NCI-H774 (cell line): ENCODE measurements at regions not wholly inside any gene's neighbourhood (a gene's known extent, or its start where the extent isn't known, plus 50 kb on each side); places are given as distances from the start of the nearest gene placed in this dataset.
A peak's percentile ranks its signal among the peaks of the same experiment; 100 is the strongest.
"Not testable (repeated sequence)": the region's sequence is repeated elsewhere in the genome, so short reads cannot be mapped to it uniquely, and the experiment has no call there.

Experiments
- DNase-seq: peaks from one replicate; lab custom pipeline; 2025; lab: John Stamatoyannopoulos, UW

DNA sequence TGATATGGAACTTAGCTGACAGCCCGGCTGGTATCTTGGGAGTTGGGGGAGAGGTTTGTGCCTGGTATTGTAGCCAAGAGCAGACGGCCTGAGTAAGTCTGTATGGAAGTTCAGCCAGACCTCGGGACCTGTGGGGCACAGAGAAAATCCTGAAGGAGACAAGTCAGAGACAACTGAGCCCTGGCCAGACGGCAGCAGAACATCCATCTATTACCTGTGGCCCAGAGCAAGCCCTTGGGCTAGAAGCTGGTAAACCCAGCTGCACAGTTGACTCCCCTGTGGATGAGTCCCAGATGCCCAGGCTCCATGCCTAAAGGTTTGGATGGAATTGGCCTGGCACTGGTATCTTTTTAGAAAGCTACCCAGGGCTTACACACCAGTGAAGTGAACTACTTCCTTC, 70.4 kb upstream of the DLG1 start:
- no peak for DNase-seq

DNA sequence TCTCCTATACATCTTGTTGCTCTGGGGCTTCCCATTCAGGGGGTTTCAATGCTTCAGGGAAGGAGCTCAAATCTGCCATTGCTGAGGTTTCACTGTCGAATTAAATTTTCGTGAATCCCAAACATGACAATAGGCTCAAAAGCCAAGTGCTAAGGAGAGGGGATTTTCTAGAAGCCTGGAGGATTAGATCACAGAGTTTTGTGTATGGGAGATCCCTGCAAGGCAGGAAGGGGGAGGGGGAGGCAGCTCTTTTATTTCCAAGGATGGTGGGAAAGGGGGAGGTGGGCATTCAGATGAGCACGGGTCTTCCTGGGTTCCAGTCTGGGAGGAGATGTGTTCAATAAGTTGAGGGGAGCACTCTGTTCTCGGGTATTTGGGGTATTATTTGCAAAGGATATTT, 69.9 kb upstream of the DLG1 start:
- no peak for DNase-seq

DNA sequence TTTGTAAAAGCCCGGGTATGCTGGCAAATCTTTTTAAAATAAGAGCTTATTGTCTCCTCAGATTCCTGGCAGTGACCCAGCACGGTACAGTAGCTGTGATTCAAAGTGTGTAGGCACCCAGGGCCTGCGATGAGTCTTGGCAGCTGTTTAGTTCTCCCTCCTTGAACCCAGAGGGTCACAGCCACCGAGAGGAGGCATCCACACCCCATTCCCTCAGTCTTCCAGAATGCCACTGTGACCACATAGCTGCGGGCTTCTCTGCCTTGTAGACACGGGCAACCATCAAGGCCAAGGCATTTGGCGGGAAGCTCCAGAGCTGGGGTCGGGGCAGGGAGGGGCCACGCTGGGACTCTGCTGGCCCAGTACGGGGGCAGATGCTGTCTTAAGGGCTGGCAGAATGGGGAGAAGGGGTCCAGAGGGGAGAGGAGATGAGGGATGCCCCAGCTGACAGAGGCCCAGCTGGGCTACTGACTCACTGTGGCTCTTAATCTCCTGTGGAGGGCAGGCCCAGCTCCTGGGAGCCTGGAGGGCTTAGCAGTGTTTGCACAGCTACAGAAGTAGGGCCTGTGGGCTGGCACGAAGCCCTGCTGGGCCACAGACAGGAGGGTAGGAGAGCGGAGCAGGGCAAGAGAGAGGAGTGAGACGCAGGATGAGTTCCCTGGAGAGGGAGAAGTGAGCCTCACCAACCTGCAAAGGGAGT, 68.8 kb upstream of the DLG1 start:
- peak; percentile 36 for DNase-seq

DNA sequence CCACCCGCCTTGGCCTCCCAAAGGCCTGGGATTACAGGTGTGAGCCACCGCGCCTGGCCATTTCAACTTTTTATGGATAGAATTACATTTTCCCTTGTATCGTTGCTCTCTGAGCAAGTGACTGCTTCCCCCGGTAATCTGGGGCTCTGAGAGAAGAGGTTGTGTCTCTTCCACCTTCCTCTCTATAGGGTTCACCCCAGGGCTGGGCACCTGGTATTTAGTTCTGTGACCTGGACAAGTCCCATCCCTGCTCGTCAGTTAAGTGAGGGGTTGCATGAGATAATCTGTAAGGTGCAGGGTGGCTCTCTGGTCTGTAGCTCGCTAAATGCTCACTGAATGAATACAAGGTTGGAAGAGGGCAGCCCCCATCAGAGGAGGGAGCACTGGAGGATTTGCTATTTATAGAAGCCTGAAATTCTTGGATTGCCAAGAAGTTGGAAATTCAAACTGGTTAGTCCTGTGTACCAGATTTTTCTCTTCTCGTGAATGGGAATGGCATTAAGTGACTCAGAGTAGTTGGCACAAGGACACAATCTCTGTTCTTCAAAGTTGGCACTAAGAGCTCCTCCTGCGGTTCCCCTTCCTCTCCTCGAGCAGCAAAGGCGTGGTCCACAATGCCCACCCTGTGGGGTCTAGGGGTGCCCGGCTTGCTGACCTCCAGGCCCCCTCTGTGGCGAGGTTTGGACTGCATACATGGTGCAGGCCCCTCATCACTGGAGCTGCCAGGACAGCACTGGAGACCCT, 68.1 kb upstream of the DLG1 start:
- DNase-seq = no peak

DNA sequence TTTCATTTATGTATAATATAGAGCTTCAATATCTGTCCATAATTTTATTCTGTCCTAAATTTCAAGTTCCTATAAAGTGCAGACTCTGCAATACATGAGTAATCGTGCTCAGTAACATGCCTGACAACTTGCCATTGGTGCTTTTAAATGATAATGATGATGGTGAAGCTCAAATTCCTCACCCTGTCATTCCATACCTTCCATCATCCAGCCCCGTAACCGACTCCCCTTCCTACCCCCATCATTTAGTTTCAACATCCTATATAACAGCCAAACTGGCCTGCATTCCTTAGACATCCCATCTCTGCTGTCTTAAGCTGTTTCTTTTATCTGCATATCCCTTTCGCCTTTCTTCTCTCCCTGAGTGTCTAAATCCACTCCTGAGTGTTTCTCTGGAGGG, 67.2 kb upstream of the DLG1 start:
- no peak for DNase-seq

DNA sequence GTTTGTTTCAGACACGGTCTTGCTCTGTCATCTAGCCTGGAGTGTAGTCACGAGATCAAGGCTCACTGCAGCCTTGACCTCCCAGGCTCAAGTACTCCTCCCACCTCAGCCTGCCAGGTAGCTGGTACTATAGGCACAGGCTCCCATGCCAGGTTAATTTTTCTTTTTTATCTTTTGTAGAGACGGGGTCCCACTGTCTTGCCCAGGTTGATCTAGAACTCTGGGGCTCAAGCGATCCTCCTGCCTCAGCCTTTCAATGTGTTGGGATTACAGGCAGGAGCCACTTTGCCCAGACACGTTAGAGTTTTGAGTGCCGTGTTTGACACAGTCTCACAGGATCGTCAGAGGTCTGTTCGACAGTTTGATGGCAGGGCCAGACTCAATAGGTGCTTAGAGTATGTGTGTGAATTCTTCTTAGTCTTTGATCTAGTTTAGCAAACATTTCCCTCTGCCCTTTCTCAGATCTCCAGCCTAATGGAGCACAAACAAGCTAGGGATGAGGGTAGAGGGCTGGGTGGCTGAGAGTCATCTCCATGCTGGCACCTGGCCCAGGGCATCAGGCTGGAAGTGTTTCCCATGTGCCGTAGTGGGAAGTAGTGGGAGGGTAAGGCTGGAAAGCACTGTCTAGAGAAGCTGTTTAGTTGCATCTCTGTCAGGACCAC, 66.1 kb upstream of the DLG1 start:
- DNase-seq = no peak

DNA sequence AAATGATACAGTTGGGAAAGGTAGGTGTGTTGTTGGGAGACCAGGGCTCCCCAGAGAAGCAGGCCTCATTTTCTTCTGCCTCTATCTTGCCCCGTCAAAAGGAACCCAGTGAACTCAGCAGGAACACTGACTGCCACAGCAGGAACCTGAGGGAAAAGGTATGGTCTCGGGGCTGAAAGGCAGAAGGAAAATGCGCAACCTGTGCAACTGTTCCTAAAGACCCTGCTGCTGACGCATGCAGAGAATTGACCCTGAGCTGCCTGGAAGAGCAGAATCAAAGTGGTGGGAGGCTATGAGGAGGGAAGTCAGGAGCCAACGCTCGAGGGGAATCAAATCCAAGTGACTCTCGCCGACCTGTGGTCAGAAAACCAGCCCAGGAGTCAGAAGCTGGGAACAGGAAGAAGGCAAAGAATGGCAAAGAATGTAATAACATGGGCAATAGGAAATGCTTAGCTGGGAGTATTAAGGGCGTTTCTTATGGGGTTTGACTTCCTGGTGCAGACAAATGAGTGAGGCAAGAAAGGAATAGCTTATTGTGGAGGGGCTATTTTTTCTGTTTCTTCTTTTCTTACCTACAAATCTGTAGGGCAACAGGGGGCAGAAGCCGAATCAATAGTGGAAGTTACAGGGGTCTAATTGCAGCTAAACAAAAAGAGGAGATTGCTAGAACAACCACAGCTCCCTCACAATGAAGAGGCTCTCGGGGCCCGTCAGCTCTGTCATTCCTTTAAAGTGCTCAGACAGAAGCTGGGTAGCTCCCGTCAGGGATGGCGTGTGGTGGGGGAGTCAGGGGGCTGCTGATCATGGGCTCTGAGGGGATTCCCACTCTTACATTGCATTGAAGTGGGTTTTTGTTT, 65.4 kb upstream of the DLG1 start:
- DNase-seq = no peak

DNA sequence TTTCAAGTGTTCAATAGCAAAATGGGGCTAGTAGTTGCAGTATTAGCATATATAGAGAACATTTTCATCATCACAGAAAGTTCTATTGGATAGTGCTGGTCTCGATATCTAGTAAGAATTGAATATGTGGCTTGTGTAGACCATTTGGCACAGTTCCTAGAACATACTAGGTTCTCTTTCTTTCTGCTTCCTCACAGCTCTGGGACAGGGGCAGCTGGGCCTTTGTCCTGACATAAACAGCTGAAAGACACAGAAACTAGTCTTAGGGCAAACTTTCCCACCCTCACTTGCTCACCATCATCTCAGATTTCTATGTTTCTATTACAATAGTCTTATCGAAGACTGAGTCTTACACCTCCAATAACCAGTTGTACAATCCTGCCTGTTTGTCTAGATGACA, 63.7 kb upstream of the DLG1 start:
- DNase-seq = no peak

DNA sequence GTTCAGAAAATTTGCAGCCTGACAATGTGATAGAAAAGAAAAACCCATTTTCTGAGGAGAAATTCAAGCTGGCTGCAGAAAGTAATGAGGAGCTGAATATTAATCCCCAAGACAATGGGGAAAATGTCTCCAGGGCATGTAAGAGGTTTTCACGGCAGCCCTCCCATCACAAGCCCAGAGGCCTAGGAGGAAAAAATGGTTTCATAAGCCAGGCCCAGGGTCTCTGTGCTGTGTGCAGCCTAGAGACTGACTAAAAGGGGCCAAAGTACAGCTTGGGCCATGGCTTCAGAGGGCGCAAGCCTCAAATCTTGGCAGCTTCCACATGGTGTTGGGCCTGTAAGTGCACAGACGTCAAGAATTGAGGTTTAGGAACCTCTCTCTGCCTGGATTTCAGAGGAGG, 61.7 kb upstream of the DLG1 start:
- DNase-seq = not testable (repeated sequence)

DNA sequence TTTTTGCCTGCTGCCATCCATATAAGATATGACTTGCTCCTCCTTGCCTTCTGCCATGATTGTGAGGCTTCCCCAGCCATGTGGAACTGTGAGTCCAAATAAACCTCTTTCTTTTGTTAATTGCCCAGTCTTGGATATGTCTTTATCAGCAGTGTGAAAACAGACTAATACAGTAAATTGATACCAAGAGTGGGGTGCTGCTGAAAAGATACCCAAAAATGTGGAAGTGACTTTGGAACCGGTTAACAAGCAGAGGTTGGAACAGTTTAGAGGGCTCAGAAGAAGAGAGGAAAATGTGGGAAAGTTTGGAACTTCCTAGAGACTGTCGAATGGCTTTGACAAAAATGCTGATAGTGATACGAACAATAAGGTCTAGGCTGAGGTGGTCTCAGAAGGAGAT, 61.1 kb upstream of the DLG1 start:
- DNase-seq = not testable (repeated sequence)

DNA sequence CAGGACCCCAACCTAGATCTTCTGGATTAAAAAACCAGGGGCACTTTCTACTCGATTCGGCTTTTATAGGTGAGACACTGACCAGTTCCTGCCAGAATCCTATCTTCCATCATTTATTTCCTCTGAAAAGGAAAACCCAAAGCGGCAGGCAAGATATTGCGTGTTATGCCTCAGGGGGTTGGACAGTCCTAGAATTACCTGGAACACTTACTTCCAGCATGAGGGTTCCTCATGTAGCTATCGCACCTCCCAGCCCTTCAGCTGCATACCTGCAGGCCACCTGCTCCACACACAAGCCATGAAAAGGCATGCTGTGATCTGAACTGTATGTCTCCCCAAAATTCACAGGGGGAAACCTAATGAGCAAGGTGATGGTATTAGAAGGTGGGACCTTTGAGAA, 58.3 kb upstream of the DLG1 start:
- no peak for DNase-seq

DNA sequence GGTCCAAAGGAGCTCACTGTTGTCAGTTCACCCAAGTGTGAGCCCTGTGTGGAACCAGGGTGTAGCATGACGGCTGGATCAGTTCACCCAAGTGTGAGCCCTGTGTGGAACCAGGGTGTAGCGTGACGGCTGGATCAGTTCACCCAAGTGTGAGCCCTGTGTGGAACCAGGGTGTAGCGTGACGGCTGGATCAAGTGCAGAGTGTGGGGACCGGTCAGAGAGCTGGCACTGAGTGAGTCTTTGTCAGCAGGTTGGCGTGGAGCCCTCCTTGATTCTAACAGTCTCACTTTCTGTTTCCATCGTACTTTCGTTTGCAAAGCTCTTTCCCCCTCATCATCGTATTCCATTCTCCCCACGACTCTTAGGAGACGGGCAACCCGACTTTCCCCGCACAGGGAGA, 57.9 kb upstream of the DLG1 start:
- DNase-seq = no peak

DNA sequence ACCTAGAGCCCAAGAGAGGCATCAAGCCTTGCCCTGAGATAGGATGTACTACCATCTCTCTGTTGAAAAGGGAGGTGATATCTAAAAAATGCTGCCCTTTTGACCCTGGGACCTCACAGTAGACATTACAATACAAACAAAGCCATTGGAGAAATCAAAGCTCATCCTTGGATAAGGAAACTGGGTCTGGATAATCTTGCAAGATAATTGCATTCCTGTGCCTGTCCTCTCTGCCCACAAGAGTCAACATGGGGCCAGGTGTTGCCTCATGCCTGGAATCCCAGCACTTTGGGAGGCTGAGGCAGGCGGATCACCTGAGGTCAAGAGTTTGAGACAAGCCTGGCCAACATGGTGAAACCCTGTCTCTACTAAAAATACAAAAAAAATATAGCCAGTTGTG, 57.3 kb upstream of the DLG1 start:
- no peak for DNase-seq

DNA sequence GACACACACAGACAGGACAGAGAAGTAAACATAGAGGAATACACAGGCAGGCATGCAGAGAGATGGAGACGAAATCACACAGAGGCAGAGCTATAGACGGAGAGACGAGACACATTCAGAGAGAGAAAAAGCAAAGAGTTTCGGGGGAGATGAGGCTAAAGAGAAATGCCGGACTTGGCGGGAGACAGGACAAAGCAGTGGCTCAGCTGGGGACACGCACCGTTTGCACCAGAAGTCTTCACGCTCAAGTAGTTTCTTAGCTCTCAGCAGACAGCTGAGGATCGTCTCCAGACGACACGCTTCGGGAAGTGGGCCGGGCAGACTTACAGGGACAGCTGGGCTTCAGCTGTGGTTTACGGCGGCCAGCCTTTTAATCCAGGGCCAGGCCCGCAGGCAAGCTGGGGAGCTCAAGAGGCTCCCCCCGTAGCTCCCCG, 56.2 kb upstream of the DLG1 start:
- DNase-seq = no peak

DNA sequence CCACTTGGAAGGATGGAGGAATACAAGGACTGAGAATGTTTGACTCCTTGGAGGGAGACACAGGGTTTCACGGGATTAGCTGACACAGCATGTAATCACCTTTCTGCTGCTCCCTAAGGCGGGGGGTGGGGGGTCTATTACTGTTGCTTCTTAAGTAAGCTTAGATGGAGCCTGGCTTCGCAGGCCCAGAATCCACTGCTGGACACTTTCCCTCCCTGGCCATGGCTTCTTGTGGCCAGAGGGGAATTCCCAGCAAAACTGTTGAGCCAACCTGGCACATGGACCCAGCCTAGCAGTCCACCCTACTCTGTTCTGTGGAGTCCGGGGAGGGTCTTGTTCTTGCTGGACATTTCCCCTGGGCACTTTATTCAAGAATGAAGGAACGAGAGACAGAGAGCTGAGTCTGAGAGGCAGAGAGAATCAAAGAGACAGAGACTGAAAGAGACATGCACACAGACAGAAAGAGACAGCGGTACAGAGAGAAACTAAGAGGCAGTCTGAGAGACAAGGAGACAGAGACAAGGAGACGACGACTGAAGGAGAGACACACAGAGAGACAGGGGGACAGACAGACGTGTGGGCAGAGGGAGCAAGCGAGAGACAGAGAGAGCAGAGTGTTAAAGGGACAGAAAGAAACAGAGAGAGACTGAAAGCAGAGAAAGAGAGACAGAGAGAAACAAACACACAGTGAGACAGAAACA, 55.6 kb upstream of the DLG1 start:
- no peak for DNase-seq

DNA sequence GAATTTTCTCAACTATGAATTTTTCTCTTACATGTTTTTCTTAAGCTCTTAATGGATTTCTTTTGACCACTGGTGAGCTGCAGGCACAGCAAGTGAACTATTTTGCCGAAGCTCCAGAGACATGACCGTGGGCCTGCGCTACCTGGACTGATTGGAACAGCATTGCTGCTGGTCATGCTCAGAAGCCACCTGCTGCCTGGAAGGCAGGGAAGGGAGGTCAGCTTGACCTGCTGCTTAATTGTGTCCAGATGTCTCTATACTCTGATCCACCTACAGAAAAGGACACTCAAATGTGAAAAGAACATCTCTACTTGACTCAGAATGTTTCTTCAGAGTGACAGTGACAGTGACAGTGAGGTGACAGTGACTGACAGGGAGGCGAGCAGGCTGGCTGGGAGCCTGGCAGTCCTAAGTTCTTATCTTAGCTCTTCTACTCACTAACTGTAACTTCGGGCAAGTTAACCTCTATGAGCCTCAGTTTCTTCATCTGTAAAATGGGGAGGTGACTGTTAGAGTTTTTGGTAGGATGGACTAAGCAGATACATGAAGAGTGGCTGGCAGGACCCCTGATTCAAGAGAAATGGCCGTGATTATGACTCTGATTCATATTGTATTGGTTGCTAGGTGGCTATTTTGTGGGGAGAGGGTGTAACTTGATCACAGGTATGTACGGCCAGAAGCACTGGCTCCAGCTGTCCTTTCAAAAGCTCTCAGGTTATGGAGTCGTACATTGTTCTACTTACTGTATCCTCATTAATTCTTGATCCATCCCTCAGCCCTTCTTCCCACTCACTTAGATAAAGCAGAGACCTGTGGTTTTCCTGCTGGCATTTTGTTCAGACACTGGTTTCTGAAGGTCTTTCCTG, 54.8 kb upstream of the DLG1 start:
- no peak for DNase-seq

DNA sequence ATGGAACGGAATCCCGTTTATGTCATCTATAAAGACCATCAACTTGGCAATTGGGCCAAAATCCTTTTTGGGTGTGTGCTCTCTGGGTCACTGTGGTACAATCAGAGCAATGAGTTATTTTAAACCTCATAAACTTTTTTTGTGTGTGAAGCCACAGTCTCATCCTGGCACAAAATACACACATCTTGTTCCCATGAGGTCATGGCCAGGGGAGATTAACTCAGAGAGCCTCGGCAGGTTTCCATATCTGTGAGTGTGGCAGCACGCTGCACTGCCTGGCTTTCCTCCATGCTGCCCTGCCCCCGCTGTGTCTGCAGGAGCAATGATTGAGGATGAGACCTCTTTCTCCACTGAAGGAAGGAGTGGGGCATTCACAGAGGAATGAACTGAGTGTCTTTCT, 54.0 kb upstream of the DLG1 start:
- no peak for DNase-seq

DNA sequence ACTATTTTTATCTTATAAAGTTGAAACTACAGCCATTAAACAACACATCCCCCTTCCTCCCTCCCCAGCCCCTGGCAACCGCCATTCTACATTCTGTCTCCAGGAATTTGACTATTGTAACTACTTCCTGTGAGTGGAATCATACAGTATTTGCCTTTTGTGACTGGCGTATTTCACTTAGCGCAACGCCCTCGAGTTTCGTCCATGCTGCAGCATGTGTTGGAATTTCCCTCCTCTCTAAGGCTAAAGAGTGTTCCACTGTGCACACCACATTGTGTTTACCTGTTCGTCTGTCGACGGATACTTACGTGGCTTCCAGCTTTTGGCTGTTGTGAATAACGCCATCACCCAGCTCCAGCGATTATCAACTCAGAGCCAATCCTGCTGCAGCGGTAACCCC, 52.0 kb upstream of the DLG1 start:
- DNase-seq = no peak

DNA sequence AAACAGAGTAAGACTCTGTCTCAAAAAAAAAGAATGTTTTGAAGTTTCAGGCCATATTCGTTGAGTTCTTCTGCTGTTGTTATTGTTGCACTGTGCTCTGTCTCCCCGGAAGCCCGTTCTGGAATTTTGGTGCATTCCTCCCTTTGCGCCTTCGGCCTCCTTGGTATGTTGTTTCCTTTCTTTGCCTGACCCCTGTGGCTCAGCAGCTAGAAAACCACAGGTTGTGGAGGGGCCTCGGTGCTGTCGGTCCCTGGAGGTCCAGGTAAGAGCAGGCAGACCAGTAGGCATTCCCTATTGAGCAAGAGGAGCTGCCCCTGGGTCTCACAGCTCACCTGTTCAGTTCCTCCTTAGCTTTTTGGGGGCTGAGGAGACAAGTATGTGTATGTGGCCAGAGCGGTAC, 51.0 kb upstream of the DLG1 start:
- DNase-seq = no peak
